Liver (tissue), 8 donors: ENCODE measurements at regions not wholly inside any gene's neighbourhood (a gene's known extent, or its start where the extent isn't known, plus 50 kb on each side); places are given as distances from the start of the nearest gene placed in this dataset.
"Not testable (repeated sequence)": the region's sequence is repeated elsewhere in the genome, so short reads cannot be mapped to it uniquely, and the experiment has no call there.

Experiments
- DNase-seq: peaks from one replicate; pipeline ENCODE4 v3.0.0-alpha.2; 2017; ENCODE audit warnings: low spot score
- H3K27ac ChIP-seq, 2 donors: one replicate each; pipeline ENCODE4 v1.7.0; 2013; ENCODE audit warnings: inconsistent platforms in 2 of 2, low read length in 2 of 2, control low read depth in 1 of 2, low read depth in 1 of 2, mild to moderate bottlenecking in 1 of 2
- H3K27me3 ChIP-seq, 4 donors: one replicate each; pipeline versions ENCODE4 v1.6.1 to v1.7.0; 2013; ENCODE audit warnings: low read length in 3 of 4, inconsistent platforms in 1 of 4, mild to moderate bottlenecking in 1 of 4, moderate library complexity in 1 of 4; ENCODE audit not compliant: control insufficient read depth in 4 of 4, insufficient read depth in 4 of 4
- H3K36me3 ChIP-seq, 4 donors: one replicate each; pipeline versions ENCODE4 v1.6.1 to v1.7.0; 2013; ENCODE audit warnings: low read length in 3 of 4, mild to moderate bottlenecking in 3 of 4, low read depth in 1 of 4, moderate library complexity in 1 of 4; ENCODE audit not compliant: control insufficient read depth in 4 of 4, insufficient read depth in 3 of 4
- H3K4me1 ChIP-seq, 4 donors: one replicate each; pipeline versions ENCODE4 v1.6.1 to v1.7.0; 2013; ENCODE audit warnings: low read length in 3 of 4, mild to moderate bottlenecking in 3 of 4, moderate library complexity in 1 of 4; ENCODE audit not compliant: control insufficient read depth in 4 of 4, insufficient read depth in 4 of 4
- H3K4me3 ChIP-seq, 3 donors: one replicate each; pipeline versions ENCODE4 v1.6.1 to v1.7.0; 2013; ENCODE audit warnings: low read length in 3 of 3, control low read depth in 1 of 3, low read depth in 1 of 3, mild to moderate bottlenecking in 1 of 3
- H3K9ac ChIP-seq, 2 donors: one replicate each; pipeline ENCODE4 v1.7.0; 2013; ENCODE audit warnings: low read length in 2 of 2, mild to moderate bottlenecking in 2 of 2, moderate library complexity in 2 of 2, control low read depth in 1 of 2, low read depth in 1 of 2
- H3K9me3 ChIP-seq, 4 donors: one replicate each; pipeline versions ENCODE4 v1.6.1 to v1.7.0; 2013; ENCODE audit warnings: low read length in 3 of 4; ENCODE audit not compliant: control insufficient read depth in 4 of 4
- ATF3 ChIP-seq: IDR thresholded peaks from 2 replicates; pipeline ENCODE4 v1.6.1; 2016; ENCODE audit warnings: antibody characterized with exemption
- CTCF ChIP-seq: fragments of 150-350 bp; IDR thresholded peaks from 2 replicates; pipeline ENCODE4 v1.5.1; 2017; ENCODE audit warnings: improper control_type of control experiment, low read depth, low read length; ENCODE audit not compliant: missing input control
- EGR1 ChIP-seq, 2 donors: IDR thresholded peaks; 2 replicates each; pipeline ENCODE4 v1.6.1; 2016 to 2018; ENCODE audit warnings: antibody characterized with exemption in 2 of 2, low read depth in 2 of 2
- FOXA1 ChIP-seq: IDR thresholded peaks from 2 replicates; pipeline ENCODE4 v1.6.1; 2016; ENCODE audit warnings: antibody characterized with exemption
- FOXA2 ChIP-seq: IDR thresholded peaks from 2 replicates; pipeline ENCODE4 v1.6.1; 2016; ENCODE audit warnings: antibody characterized with exemption
- GABPA ChIP-seq, 2 donors: IDR thresholded peaks in 1 of 2; conservative IDR thresholded peaks in 1 of 2; 2 replicates each; pipeline ENCODE4 v1.6.1; 2016; ENCODE audit warnings: antibody characterized with exemption in 2 of 2, mild to moderate bottlenecking in 1 of 2, moderate library complexity in 1 of 2
- HNF4A ChIP-seq, 2 donors: conservative IDR thresholded peaks; 2 replicates each; pipeline ENCODE4 v1.6.1; 2016; ENCODE audit warnings: antibody characterized with exemption in 2 of 2, mild to moderate bottlenecking in 2 of 2
- HNF4G ChIP-seq: IDR thresholded peaks from 2 replicates; pipeline ENCODE4 v1.6.1; 2016; ENCODE audit warnings: antibody characterized with exemption
- JUND ChIP-seq, 2 donors: IDR thresholded peaks; 2 replicates each; pipeline ENCODE4 v1.6.1; 2016; ENCODE audit warnings: antibody characterized with exemption in 2 of 2
- MAX ChIP-seq: IDR thresholded peaks from 2 replicates; pipeline ENCODE4 v1.6.1; 2016; ENCODE audit warnings: antibody characterized with exemption
- NR2F2 ChIP-seq: IDR thresholded peaks from 2 replicates; pipeline ENCODE4 v1.6.1; 2016; ENCODE audit warnings: antibody characterized with exemption
- RAD21 ChIP-seq, 2 donors: IDR thresholded peaks; 2 replicates each; pipeline ENCODE4 v1.6.1; 2016; ENCODE audit warnings: antibody characterized with exemption in 2 of 2, mild to moderate bottlenecking in 2 of 2
- REST ChIP-seq: IDR thresholded peaks from 2 replicates; pipeline ENCODE4 v1.6.1; 2016; ENCODE audit warnings: antibody characterized with exemption, mild to moderate bottlenecking
- RXRA ChIP-seq, 2 donors: IDR thresholded peaks; 2 replicates each; pipeline ENCODE4 v1.6.1; 2017 to 2018; ENCODE audit warnings: antibody characterized with exemption in 2 of 2, mild to moderate bottlenecking in 1 of 2
- SP1 ChIP-seq: IDR thresholded peaks from 2 replicates; pipeline ENCODE4 v1.6.1; 2018; ENCODE audit warnings: antibody characterized with exemption, mild to moderate bottlenecking
- TAF1 ChIP-seq: conservative IDR thresholded peaks from 2 replicates; pipeline ENCODE4 v1.6.1; 2016; ENCODE audit warnings: antibody characterized with exemption, mild to moderate bottlenecking
- YY1 ChIP-seq: IDR thresholded peaks from 2 replicates; pipeline ENCODE4 v1.6.1; 2016; ENCODE audit warnings: antibody characterized with exemption, mild to moderate bottlenecking
- ZBTB33 ChIP-seq: IDR thresholded peaks from 2 replicates; pipeline ENCODE4 v1.6.1; 2016; ENCODE audit warnings: antibody characterized with exemption
- WGBS: extraction: QIAGEN DNeasy Blood & Tissue Kit; methylation state at CpG from one replicate; pipeline ENCODE4 v1.1.7; 2013; 5-methylcytosine and 5-hydroxymethylcytosine counted together
- donor health status: healthy.
- donor health status: healthy.
- donor health status: healthy.
- donor health status: healthy.
- donor health status: healthy.

- Histone ChIP-seq H3K9ac (no peak overlapping the region), H3K9me3 (peaks cover 0 to 2% (median 0%) of the 10 kb centered on the region in 4 donors), H3K27me3 (peaks cover 0 to 3% (median 0%) of the 10 kb centered on the region in 4 donors), H3K36me3 (no peaks in the 10 kb centered on the region), H3K27ac (no peak overlapping the region), H3K4me1 (no peaks in the 10 kb centered on the region), H3K4me3 (no peak overlapping the region)
- no peak for DNase-seq
- TF ChIP-seq EGR1 (IDR thresholded peaks at IDR 0.05; ENCODE audit: low read depth in 2 of 2) (no peak), SP1 (no peak), FOXA2 (no peak), MAX (no peak), RAD21 (IDR thresholded peaks at IDR 0.05) (no peak), TAF1 (no peak), HNF4G (no peak), ATF3 (no peak), REST (no peak), CTCF (no peak), GABPA (IDR thresholded peaks at IDR 0.05 in 1 of 2, conservative IDR thresholded peaks at IDR 0.05 in 1 of 2) (no peak), ZBTB33 (no peak), HNF4A (conservative IDR thresholded peaks at IDR 0.05) (no peak), YY1 (no peak), NR2F2 (no peak), RXRA (IDR thresholded peaks at IDR 0.05) (no peak), JUND (IDR thresholded peaks at IDR 0.05) (no peak), FOXA1 (no peak)
- 51% methylated on average over 3 of the region's 3 CpGs for WGBS
These were observed 970.4 kb downstream of the EPHA4 start for GRCh38 chr2:220601674-220602073.

- not testable (repeated sequence) for H3K4me3 ChIP-seq, H3K27ac ChIP-seq, H3K36me3 ChIP-seq, H3K27me3 ChIP-seq, DNase-seq, H3K9ac ChIP-seq, H3K4me1 ChIP-seq, H3K9me3 ChIP-seq
- 85% methylated on average over 8 of the region's 8 CpGs for WGBS
These were observed 959.1 kb downstream of the EPHA4 start for GRCh38 chr2:220613004-220613403.
